Astrocyte of the cerebellum (primary cell): ENCODE measurements at regions not wholly inside any gene's neighbourhood (a gene's known extent, or its start where the extent isn't known, plus 50 kb on each side); places are given as distances from the start of the nearest gene placed in this dataset.
"Not testable (repeated sequence)": the region's sequence is repeated elsewhere in the genome, so short reads cannot be mapped to it uniquely, and the experiment has no call there.

Experiments used
- DNase-seq: peaks from one replicate; pipeline ENCODE4 v3.0.0-alpha.2; 2011; ENCODE audit warnings: low read depth
- H3K4me3 ChIP-seq: 2 replicates; pipeline ENCODE4 v1.5.1; 2011; ENCODE audit warnings: mild to moderate bottlenecking, low read depth, low read length, moderate library complexity
- CTCF ChIP-seq: IDR thresholded peaks from 2 replicates; pipeline ENCODE4 v1.5.1; 2012; ENCODE audit warnings: low read length, low read depth, moderate library complexity, mild to moderate bottlenecking; ENCODE audit errors: missing control alignments
- in situ Hi-C: cut with HindIII; loops from 2 replicates; pipeline ENCODE4 v1.10.0; 2017; ENCODE audit warnings: low sequenced_read_pairs

GRCh38 chr4:171342646-171343045, 470.6 kb upstream of the GALNTL6 start:
- DNase-seq, result no peak
- H3K4me3 ChIP-seq, result no peak overlapping the region
- in situ Hi-C loops, result no loop called here
- TF ChIP-seq CTCF, result no peak

- in situ Hi-C loops, result no loop called here
- DNase-seq, result no peak
- TF ChIP-seq CTCF, result no peak
- H3K4me3 ChIP-seq, result no peak overlapping the region
Measured at GRCh38 chr4:171340258-171340657, 472.9 kb upstream of the GALNTL6 start.

- DNase-seq, result no peak
- H3K4me3 ChIP-seq, result no peak overlapping the region
- in situ Hi-C loops, result no loop called here
- no peak for TF ChIP-seq CTCF
Measured at GRCh38 chr4:171334549-171334948, 478.7 kb upstream of the GALNTL6 start.

GRCh38 chr4:171308661-171309060, 504.5 kb upstream of the GALNTL6 start:
- H3K4me3 ChIP-seq, result no peak overlapping the region
- DNase-seq, result no peak
- in situ Hi-C loops, result no loop called here
- no peak for TF ChIP-seq CTCF

GRCh38 chr4:171298048-171298718, 515.0 kb upstream of the GALNTL6 start:
- in situ Hi-C loops, DNase-seq, H3K4me3 ChIP-seq: not testable (repeated sequence)

GRCh38 chr4:171288816-171289432, 524.3 kb upstream of the GALNTL6 start:
- TF ChIP-seq CTCF, result no peak
- in situ Hi-C loops, result no loop called here
- H3K4me3 ChIP-seq, result no peak overlapping the region
- no peak for DNase-seq

GRCh38 chr4:171281359-171281758, 531.8 kb upstream of the GALNTL6 start:
- DNase-seq, result no peak
- in situ Hi-C loops, result no loop called here
- H3K4me3 ChIP-seq, result no peak overlapping the region
- no peak for TF ChIP-seq CTCF
